Urinary bladder (tissue), 3 donors: ENCODE measurements at regions not wholly inside any gene's neighbourhood (a gene's known extent, or its start where the extent isn't known, plus 50 kb on each side); places are given as distances from the start of the nearest gene placed in this dataset.

Source experiments
- DNase-seq: peaks from one replicate; pipeline ENCODE4 v3.0.0-alpha.2; 2015; ENCODE audit errors: extremely low spot score
- H3K27ac ChIP-seq: one replicate; pipeline ENCODE4 v1.5.1; 2013; ENCODE audit warnings: low read depth, mild to moderate bottlenecking, moderate library complexity
- H3K36me3 ChIP-seq: one replicate; pipeline ENCODE4 v1.6.1; 2013; ENCODE audit warnings: mild to moderate bottlenecking, moderate library complexity; ENCODE audit not compliant: insufficient read depth
- H3K4me1 ChIP-seq: one replicate; pipeline ENCODE4 v1.6.1; 2013; ENCODE audit warnings: mild to moderate bottlenecking, moderate library complexity; ENCODE audit not compliant: insufficient read depth
- H3K4me3 ChIP-seq: one replicate; pipeline ENCODE4 v1.5.1; 2013; ENCODE audit warnings: low read depth, low read length
- WGBS: extraction: QIAGEN DNeasy Blood & Tissue Kit; methylation state at CpG from one replicate; pipeline ENCODE4 v1.1.7; 2013; 5-methylcytosine and 5-hydroxymethylcytosine counted together
- donor health status: healthy with polysubstance abuse.
- donor health status: healthy.

GRCh38 chr10:24000271-24000813 lies 208.6 kb upstream of the KIAA1217 start:
- no peak for DNase-seq
- H3K36me3 ChIP-seq: no peaks in the 10 kb centered on the region
- no peak overlapping the region for H3K4me3 ChIP-seq
- H3K27ac ChIP-seq: no peak overlapping the region
- H3K4me1 ChIP-seq: no peaks in the 10 kb centered on the region
- WGBS: 80% methylated on average over 8 of the region's 8 CpGs

- no peak for DNase-seq
- 77% methylated on average over 5 of the region's 5 CpGs for WGBS
- Histone ChIP-seq H3K27ac (no peak overlapping the region), H3K4me1 (no peaks in the 10 kb centered on the region), H3K4me3 (no peak overlapping the region), H3K36me3 (no peaks in the 10 kb centered on the region)
Observed at GRCh38 chr10:24006741-24007140, 202.2 kb upstream of the KIAA1217 start.

GRCh38 chr10:24007359-24007758 lies 201.6 kb upstream of the KIAA1217 start:
- Histone ChIP-seq H3K4me3 (no peak overlapping the region), H3K36me3 (no peaks in the 10 kb centered on the region), H3K4me1 (no peaks in the 10 kb centered on the region), H3K27ac (no peak overlapping the region)
- WGBS: 82% methylated on average over 3 of the region's 3 CpGs
- DNase-seq: no peak

GRCh38 chr10:24008164-24009091 lies 200.5 kb upstream of the KIAA1217 start:
- WGBS: 32% methylated on average over 13 of the region's 13 CpGs
- Histone ChIP-seq H3K27ac (no peak overlapping the region), H3K4me1 (no peaks in the 10 kb centered on the region), H3K36me3 (no peaks in the 10 kb centered on the region), H3K4me3 (no peak overlapping the region)
- DNase-seq: peak; percentile 15

GRCh38 chr10:24009115-24009514 lies 199.8 kb upstream of the KIAA1217 start:
- DNase-seq: no peak
- H3K36me3 ChIP-seq: no peaks in the 10 kb centered on the region
- no peaks in the 10 kb centered on the region for H3K4me1 ChIP-seq
- H3K4me3 ChIP-seq: no peak overlapping the region
- H3K27ac ChIP-seq: no peak overlapping the region
- WGBS: 40% methylated on average over 2 of the region's 2 CpGs

- WGBS: 82% methylated on average over 1 of the region's 1 CpG
- no peaks in the 10 kb centered on the region for H3K4me1 ChIP-seq
- H3K36me3 ChIP-seq: no peaks in the 10 kb centered on the region
- H3K27ac ChIP-seq: no peak overlapping the region
- DNase-seq: no peak
- H3K4me3 ChIP-seq: no peak overlapping the region
Observed at GRCh38 chr10:24009736-24010135, 199.2 kb upstream of the KIAA1217 start.

GRCh38 chr10:24010436-24010970 lies 198.4 kb upstream of the KIAA1217 start:
- Histone ChIP-seq H3K27ac (no peak overlapping the region), H3K4me1 (no peaks in the 10 kb centered on the region), H3K4me3 (no peak overlapping the region), H3K36me3 (no peaks in the 10 kb centered on the region)
- DNase-seq: no peak
- 70% methylated on average over 4 of the region's 4 CpGs for WGBS

- no peaks in the 10 kb centered on the region for H3K4me1 ChIP-seq
- no peak overlapping the region for H3K27ac ChIP-seq
- H3K4me3 ChIP-seq: no peak overlapping the region
- DNase-seq: no peak
- no peaks in the 10 kb centered on the region for H3K36me3 ChIP-seq
Observed at GRCh38 chr10:24012249-24012803, 196.6 kb upstream of the KIAA1217 start.

GRCh38 chr10:24027107-24027506 lies 181.8 kb upstream of the KIAA1217 start:
- 96% methylated on average over 1 of the region's 1 CpG for WGBS

GRCh38 chr10:24034571-24034970 lies 174.4 kb upstream of the KIAA1217 start:
- no peaks in the 10 kb centered on the region for H3K36me3 ChIP-seq
- 41% methylated on average over 5 of the region's 5 CpGs for WGBS
- H3K4me3 ChIP-seq: no peak overlapping the region
- no peaks in the 10 kb centered on the region for H3K4me1 ChIP-seq
- no peak overlapping the region for H3K27ac ChIP-seq
- DNase-seq: no peak

More at GRCh38 chr10:24027107-24027506, 181.8 kb upstream of the KIAA1217 start:
- no peak for DNase-seq
- Histone ChIP-seq H3K27ac (no peak overlapping the region), H3K36me3 (no peaks in the 10 kb centered on the region), H3K4me1 (no peaks in the 10 kb centered on the region), H3K4me3 (no peak overlapping the region)

GRCh38 chr10:24035761-24036160 lies 173.2 kb upstream of the KIAA1217 start:
- H3K36me3 ChIP-seq: no peaks in the 10 kb centered on the region
- no peak overlapping the region for H3K4me3 ChIP-seq
- WGBS: 90% methylated on average over 4 of the region's 4 CpGs
- no peak for DNase-seq
- H3K27ac ChIP-seq: no peak overlapping the region
- H3K4me1 ChIP-seq: no peaks in the 10 kb centered on the region

- no peak overlapping the region for H3K4me3 ChIP-seq
- no peaks in the 10 kb centered on the region for H3K36me3 ChIP-seq
- no peaks in the 10 kb centered on the region for H3K4me1 ChIP-seq
- no peak for DNase-seq
- no peak overlapping the region for H3K27ac ChIP-seq
- 82% methylated on average over 5 of the region's 5 CpGs for WGBS
Observed at GRCh38 chr10:24039315-24039714, 169.6 kb upstream of the KIAA1217 start.

GRCh38 chr10:24039897-24040296 lies 169.0 kb upstream of the KIAA1217 start:
- Histone ChIP-seq H3K36me3 (no peaks in the 10 kb centered on the region), H3K4me1 (no peaks in the 10 kb centered on the region), H3K27ac (no peak overlapping the region), H3K4me3 (no peak overlapping the region)
- DNase-seq: no peak
- 90% methylated on average over 3 of the region's 3 CpGs for WGBS

GRCh38 chr10:24041034-24041433 lies 167.9 kb upstream of the KIAA1217 start:
- no peak overlapping the region for H3K27ac ChIP-seq
- WGBS: 44% methylated on average over 3 of the region's 3 CpGs
- DNase-seq: peak; percentile 32
- H3K36me3 ChIP-seq: no peaks in the 10 kb centered on the region
- H3K4me1 ChIP-seq: no peaks in the 10 kb centered on the region
- no peak overlapping the region for H3K4me3 ChIP-seq
